ENCODE measurements at regions not wholly inside any gene's neighbourhood (a gene's known extent, or its start where the extent isn't known, plus 50 kb on each side); places are given as distances from the start of the nearest gene placed in this dataset.

GRCh38 chr3:154885418-154885817 is 194.7 kb upstream of the MME start:
- no peak overlapping the region for H3K9ac ChIP-seq

DNA sequence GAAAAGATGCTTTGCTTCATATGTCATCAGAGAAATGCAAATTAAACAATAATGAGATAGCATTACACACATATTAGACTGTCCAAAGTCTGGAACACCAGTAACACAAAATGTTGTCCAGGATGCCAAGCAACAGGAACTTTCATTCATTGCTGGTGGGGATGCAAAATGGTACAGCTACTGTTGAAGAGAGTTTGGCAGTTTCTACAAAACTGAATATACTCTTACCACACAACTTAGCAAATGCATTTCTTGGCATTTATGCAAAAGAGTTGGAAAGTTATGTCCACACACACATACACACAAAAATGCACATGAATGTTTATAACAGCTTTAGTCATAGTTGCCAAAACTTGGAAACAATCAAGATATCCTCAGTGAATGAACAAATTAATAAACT is 195.2 kb upstream of the MME start:
- no peaks in the 10 kb centered on the region for H3K27me3 ChIP-seq
- no peaks in the 10 kb centered on the region for H3F3A ChIP-seq (ENCODE audit: low read depth)
- H3K27ac ChIP-seq = no peak overlapping the region
- no peak overlapping the region for H2AFZ ChIP-seq (replicated peaks)
- TF ChIP-seq EZH2 (IDR thresholded peaks at IDR 0.05) = no peak
- no peak for TF ChIP-seq EZH2phosphoT487 (IDR thresholded peaks at IDR 0.05)
- no peak for TF ChIP-seq CTCF (IDR thresholded peaks at IDR 0.05)
- Mint-ChIP-seq H3K9me3 (peaks cover 3% of the 10 kb centered on the region), H3K27ac (no peak overlapping the region), H3K27me3 (ENCODE audit: insufficient read depth, low read depth) (peaks cover 3% of the 10 kb centered on the region), H3K4me3 (no peak overlapping the region), H3K36me3 (no peaks in the 10 kb centered on the region), H3K4me1 (no peaks in the 10 kb centered on the region)
- no peaks in the 10 kb centered on the region for H4K20me1 ChIP-seq (ENCODE audit: low read depth)
- no peak overlapping the region for H3K4me3 ChIP-seq
- H3K9ac ChIP-seq = no peak overlapping the region
- no peaks in the 10 kb centered on the region for H3K79me2 ChIP-seq (ENCODE audit: low read depth)
- H3K9me3 ChIP-seq (ENCODE audit: low read depth) = no peaks in the 10 kb centered on the region
- no peaks in the 10 kb centered on the region for H3K4me1 ChIP-seq
- DNase-seq (ENCODE audit: low spot score) = no peak
- H3K36me3 ChIP-seq = no peaks in the 10 kb centered on the region
- H3K4me2 ChIP-seq = no peak overlapping the region

More at GRCh38 chr3:154885418-154885817, 194.7 kb upstream of the MME start:
- Mint-ChIP-seq H3K27ac (no peak overlapping the region), H3K4me3 (no peak overlapping the region), H3K27me3 (ENCODE audit: insufficient read depth, low read depth) (peaks cover 3% of the 10 kb centered on the region), H3K36me3 (no peaks in the 10 kb centered on the region), H3K4me1 (no peaks in the 10 kb centered on the region), H3K9me3 (peaks cover 3% of the 10 kb centered on the region)
- no peak for TF ChIP-seq EZH2 (IDR thresholded peaks at IDR 0.05)
- no peak for TF ChIP-seq CTCF (IDR thresholded peaks at IDR 0.05)
- TF ChIP-seq EZH2phosphoT487 (IDR thresholded peaks at IDR 0.05) = no peak
- no peaks in the 10 kb centered on the region for H3K36me3 ChIP-seq
- H3K4me3 ChIP-seq = no peak overlapping the region
- H3K9me3 ChIP-seq (ENCODE audit: low read depth) = no peaks in the 10 kb centered on the region
- DNase-seq (ENCODE audit: low spot score) = no peak
- no peak overlapping the region for H3K27ac ChIP-seq
- no peaks in the 10 kb centered on the region for H3K27me3 ChIP-seq
- no peak overlapping the region for H3K4me2 ChIP-seq
- no peaks in the 10 kb centered on the region for H4K20me1 ChIP-seq (ENCODE audit: low read depth)
- no peaks in the 10 kb centered on the region for H3F3A ChIP-seq (ENCODE audit: low read depth)
- no peaks in the 10 kb centered on the region for H3K79me2 ChIP-seq (ENCODE audit: low read depth)
- H3K4me1 ChIP-seq = no peaks in the 10 kb centered on the region
- H2AFZ ChIP-seq (replicated peaks) = no peak overlapping the region

GRCh38 chr3:154875142-154875541 is 205.0 kb upstream of the MME start:
- Histone ChIP-seq H3K79me2 (ENCODE audit: low read depth) (no peaks in the 10 kb centered on the region), H3K9ac (no peak overlapping the region), H3K4me1 (no peaks in the 10 kb centered on the region), H3K27ac (no peak overlapping the region), H4K20me1 (ENCODE audit: low read depth) (no peaks in the 10 kb centered on the region), H2AFZ (replicated peaks) (no peak overlapping the region), H3F3A (ENCODE audit: low read depth) (no peaks in the 10 kb centered on the region), H3K36me3 (no peaks in the 10 kb centered on the region), H3K27me3 (no peaks in the 10 kb centered on the region), H3K4me2 (no peak overlapping the region), H3K4me3 (no peak overlapping the region), H3K9me3 (ENCODE audit: low read depth) (no peaks in the 10 kb centered on the region)
- no peak overlapping the region for H3K27ac Mint-ChIP-seq
- H3K36me3 Mint-ChIP-seq = no peaks in the 10 kb centered on the region
- peaks cover 3% of the 10 kb centered on the region for H3K27me3 Mint-ChIP-seq (ENCODE audit: insufficient read depth, low read depth)
- no peaks in the 10 kb centered on the region for H3K4me1 Mint-ChIP-seq
- TF ChIP-seq EZH2 (IDR thresholded peaks at IDR 0.05) = no peak
- TF ChIP-seq EZH2phosphoT487 (IDR thresholded peaks at IDR 0.05) = no peak
- no peak for TF ChIP-seq CTCF (IDR thresholded peaks at IDR 0.05)
- H3K4me3 Mint-ChIP-seq = no peak overlapping the region
- H3K9me3 Mint-ChIP-seq = no peaks in the 10 kb centered on the region
- DNase-seq (ENCODE audit: low spot score) = no peak

Data from neural progenitor cell (in vitro differentiated cells).